Hematopoietic multipotent progenitor cell treated with erythropoietin and hydrocortisone succinate and interleukin-3 and kit ligand, for 15 days (in vitro differentiated cells): ENCODE measurements at regions not wholly inside any gene's neighbourhood (a gene's known extent, or its start where the extent isn't known, plus 50 kb on each side); places are given as distances from the start of the nearest gene placed in this dataset.
A peak's percentile ranks its signal among the peaks of the same experiment; 100 is the strongest.
"Not testable (repeated sequence)": the region's sequence is repeated elsewhere in the genome, so short reads cannot be mapped to it uniquely, and the experiment has no call there.

Source experiments
- DNase-seq: peaks from one replicate; pipeline ENCODE4 v3.0.0-alpha.2; 2015; ENCODE audit warnings: low spot score

GRCh38 chr6:144477856-144478255, 192.7 kb downstream of the UTRN start:
- DNase-seq: no peak

GRCh38 chr6:144478483-144478882, 193.3 kb downstream of the UTRN start:
- DNase-seq: no peak

GRCh38 chr6:144479991-144480390, 194.9 kb downstream of the UTRN start:
- no peak for DNase-seq

- no peak for DNase-seq
Measured at GRCh38 chr6:144480473-144480872, 195.3 kb downstream of the UTRN start.

GRCh38 chr6:144481527-144481926, 196.4 kb downstream of the UTRN start:
- no peak for DNase-seq

GRCh38 chr6:144482142-144482541, 197.0 kb downstream of the UTRN start:
- DNase-seq: peak; percentile 28

- DNase-seq: no peak
Measured at GRCh38 chr6:144485531-144485930, 200.4 kb downstream of the UTRN start.

- DNase-seq: no peak
Measured at GRCh38 chr6:144488590-144488989, 203.5 kb downstream of the UTRN start.

GRCh38 chr6:144493035-144493910, 208.1 kb downstream of the UTRN start:
- no peak for DNase-seq

- not testable (repeated sequence) for DNase-seq
Measured at GRCh38 chr6:144495076-144495475, 209.9 kb downstream of the UTRN start.

- DNase-seq: no peak
Measured at GRCh38 chr6:144497650-144498049, 212.5 kb downstream of the UTRN start.

GRCh38 chr6:144500892-144501291, 215.8 kb downstream of the UTRN start:
- DNase-seq: no peak

GRCh38 chr6:144505214-144505613, 220.1 kb downstream of the UTRN start:
- not testable (repeated sequence) for DNase-seq

GRCh38 chr6:144506051-144506450, 220.9 kb downstream of the UTRN start:
- not testable (repeated sequence) for DNase-seq

- not testable (repeated sequence) for DNase-seq
Measured at GRCh38 chr6:144507772-144508312, 222.7 kb downstream of the UTRN start.

- DNase-seq: no peak
Measured at GRCh38 chr6:144510859-144511258, 225.7 kb downstream of the UTRN start.

GRCh38 chr6:144515761-144516160, 230.6 kb downstream of the UTRN start:
- DNase-seq: no peak

- no peak for DNase-seq
Measured at GRCh38 chr6:144519426-144519825, 234.3 kb downstream of the UTRN start.

GRCh38 chr6:144528743-144529425, 243.7 kb downstream of the UTRN start:
- DNase-seq: no peak

GRCh38 chr6:144530118-144530517, 245.0 kb downstream of the UTRN start:
- DNase-seq: no peak

- DNase-seq: not testable (repeated sequence)
Measured at GRCh38 chr6:144532238-144532637, 247.1 kb downstream of the UTRN start.

GRCh38 chr6:144534180-144534579, 249.0 kb downstream of the UTRN start:
- no peak for DNase-seq

GRCh38 chr6:144535630-144536029, 250.5 kb downstream of the UTRN start:
- no peak for DNase-seq
